ENCODE measurements at regions not wholly inside any gene's neighbourhood (a gene's known extent, or its start where the extent isn't known, plus 50 kb on each side); places are given as distances from the start of the nearest gene placed in this dataset.
A peak's percentile ranks its signal among the peaks of the same experiment; 100 is the strongest.

- Histone ChIP-seq H3K4me3 (no peak overlapping the region), H3K4me1 (peaks cover 5% of the 10 kb centered on the region; the same call in 2 of the 3 replicates), H3K27ac (peak overlapping the region in 1 of 2 experiments; percentile 25; a peak in 1 of 6 replicates), H3K9me3 (no peaks in the 10 kb centered on the region), H3K4me2 (no peak overlapping the region)
- WGBS (ENCODE audit: missing lambda C conversion rate): 50% methylated on average over 5 of the region's 7 CpGs
- ATAC-seq (peak; percentile 50 to 72; a peak in 3 of 6 replicates), DNase-seq (ENCODE audit: low read depth in 1 of 2, low spot score in 1 of 2) (peak; percentile 19 to 27), FAIRE-seq (no peak)
- CTCF ChIA-PET: no interaction called here
- TF ChIP-seq FOXS1 (CRISPR knock-in tag; IDR thresholded peaks at IDR 0.05): no peak
- TF ChIP-seq NR3C1 (IDR thresholded peaks at IDR 0.05): no peak
- TF ChIP-seq EP300 (IDR thresholded peaks at IDR 0.05): no peak
- TF ChIP-seq ZNF302 (CRISPR knock-in tag; IDR thresholded peaks at IDR 0.05): no peak
- no peak for TF ChIP-seq EHF (CRISPR knock-in tag; IDR thresholded peaks at IDR 0.05)
- no peak for TF ChIP-seq SMC3 (IDR thresholded peaks at IDR 0.05)
- no peak for TF ChIP-seq SREBF2 (IDR thresholded peaks at IDR 0.05)
- TF ChIP-seq HOXA7 (CRISPR knock-in tag; IDR thresholded peaks at IDR 0.05): no peak
- no peak for TF ChIP-seq MAFK (IDR thresholded peaks at IDR 0.05; ENCODE audit: partially characterized antibody)
- no peak for TF ChIP-seq MYC (IDR thresholded peaks at IDR 0.05; ENCODE audit: borderline replicate concordance, low read length)
- TF ChIP-seq KDM5A (IDR thresholded peaks at IDR 0.05): no peak
- TF ChIP-seq BHLHE40 (IDR thresholded peaks at IDR 0.05; ENCODE audit: low read depth, low read length): no peak
- POLR2A ChIA-PET: no interaction called here
Measured at GRCh38 chr11:128342511-128343134, 244.7 kb downstream of the ETS1 start.

GRCh38 chr11:128341280-128342248 lies 245.8 kb downstream of the ETS1 start:
- 88% methylated on average over 22 of the region's 22 CpGs for WGBS (ENCODE audit: missing lambda C conversion rate)
- ATAC-seq (no peak), FAIRE-seq (no peak), DNase-seq (ENCODE audit: low read depth in 1 of 2, low spot score in 1 of 2) (no peak)
- no peak overlapping the region for H3K4me3 ChIP-seq
- peaks cover 5% of the 10 kb centered on the region; the same call in 2 of the 3 replicates for H3K4me1 ChIP-seq
- TF ChIP-seq ATOH8 (CRISPR knock-in tag; IDR thresholded peaks at IDR 0.05; ENCODE audit: low read depth) (no peak), SREBF2 (IDR thresholded peaks at IDR 0.05) (no peak), JUN (IDR thresholded peaks at IDR 0.05) (no peak), ZNF302 (CRISPR knock-in tag; IDR thresholded peaks at IDR 0.05) (no peak), MAZ (IDR thresholded peaks at IDR 0.05; ENCODE audit: borderline replicate concordance, low read depth, low read length) (no peak), EHF (CRISPR knock-in tag; IDR thresholded peaks at IDR 0.05) (no peak), KDM1A (IDR thresholded peaks at IDR 0.05; ENCODE audit: low read depth) (no peak), MAX (IDR thresholded peaks at IDR 0.05) (no peak), FOSB (CRISPR knock-in tag; IDR thresholded peaks at IDR 0.05) (no peak), ELK1 (IDR thresholded peaks at IDR 0.05; ENCODE audit: low read depth, low read length) (no peak), HEYL (CRISPR knock-in tag; IDR thresholded peaks at IDR 0.05) (no peak), HMGXB4 (CRISPR knock-in tag; IDR thresholded peaks at IDR 0.05; ENCODE audit: borderline replicate concordance) (no peak), RNF2 (IDR thresholded peaks at IDR 0.05; ENCODE audit: borderline replicate concordance, low read depth) (no peak), CHD4 (IDR thresholded peaks at IDR 0.05; ENCODE audit: borderline replicate concordance) (no peak), ESRRA (IDR thresholded peaks at IDR 0.05; ENCODE audit: borderline replicate concordance, low read length) (no peak), CBX8 (IDR thresholded peaks at IDR 0.05) (no peak), EHMT2 (IDR thresholded peaks at IDR 0.05; ENCODE audit: low read depth) (no peak), CBX2 (IDR thresholded peaks at IDR 0.05; ENCODE audit: borderline replicate concordance, low read depth) (no peak)
- no peaks in the 10 kb centered on the region for H3K9me3 ChIP-seq
- H3K27ac ChIP-seq: no peak overlapping the region
- CTCF ChIA-PET: no interaction called here
- POLR2A ChIA-PET: no interaction called here
- H3K4me2 ChIP-seq: no peak overlapping the region
